PC-3 (cell line): ENCODE measurements at regions not wholly inside any gene's neighbourhood (a gene's known extent, or its start where the extent isn't known, plus 50 kb on each side); places are given as distances from the start of the nearest gene placed in this dataset.
"Not testable (repeated sequence)": the region's sequence is repeated elsewhere in the genome, so short reads cannot be mapped to it uniquely, and the experiment has no call there.

Source experiments
- ATAC-seq: fragments of 200-7000 bp; cut with Tn5 transposase; 2 replicates; pipeline ENCODE4 v1.9.1; 2020; ENCODE audit warnings: mild to moderate bottlenecking, moderate library complexity
- BruUV-seq: library from RNA; stranded (reverse); fragments of 400-500 nt; replicated peaks from 2 replicates; lab custom pipeline; 2021; lab: Mats Ljungman, UMichigan
- CTCF ChIA-PET: fragments of 300-600 bp; sonication (Branson Sonifier 250); formaldehyde crosslinking; loops from one replicate; lab custom pipeline; 2022; ENCODE audit warnings: antibody characterized with exemption; lab: Charles Lee
- POLR2A ChIA-PET: fragments of 300-600 bp; sonication (Branson Sonifier 250); formaldehyde crosslinking; loops from one replicate; lab custom pipeline; 2022; ENCODE audit warnings: antibody characterized with exemption; ENCODE audit not compliant: unreplicated experiment; lab: Charles Lee
- DNase-seq: peaks from one replicate; pipeline ENCODE4 v3.0.0-alpha.2; 2015
- H2AFZ ChIP-seq: fragments of 300-600 bp; sonication (generic); 2 replicates; pipeline ENCODE4 v1.6.0; 2016; ENCODE audit warnings: antibody characterized with exemption, low read length
- H3F3A ChIP-seq: fragments of 300-600 bp; sonication (generic); one replicate; pipeline ENCODE4 v1.6.0; 2017; ENCODE audit warnings: antibody characterized with exemption, low read length, control low read depth, mild to moderate bottlenecking; ENCODE audit not compliant: unreplicated experiment
- H3K27ac ChIP-seq: fragments of 300-600 bp; sonication (generic); 2 replicates; pipeline ENCODE4 v1.5.1; 2016; ENCODE audit warnings: mild to moderate bottlenecking, low read length
- H3K27me3 ChIP-seq: fragments of 300-600 bp; sonication (generic); 2 replicates; pipeline ENCODE4 v1.6.1; 2016; ENCODE audit warnings: low read length, mixed read lengths
- H3K36me3 ChIP-seq: fragments of 300-600 bp; sonication (generic); 2 replicates; pipeline ENCODE4 v1.6.1; 2016; ENCODE audit warnings: low read depth, mixed run types, low read length, mixed read lengths
- H3K4me1 ChIP-seq: fragments of 300-600 bp; sonication (generic); 2 replicates; pipeline ENCODE4 v1.5.1; 2016; ENCODE audit warnings: low read length; ENCODE audit not compliant: insufficient read depth
- H3K4me2 ChIP-seq: fragments of 300-600 bp; sonication (generic); 2 replicates; pipeline ENCODE4 v1.6.0; 2016; ENCODE audit warnings: low read length
- H3K4me3 ChIP-seq: fragments of 300-600 bp; sonication (generic); 2 replicates; pipeline ENCODE4 v1.5.1; 2016; ENCODE audit warnings: mild to moderate bottlenecking, low read length, mixed read lengths
- H3K79me2 ChIP-seq: fragments of 300-600 bp; sonication (generic); 2 replicates; pipeline ENCODE4 v1.6.1; 2017; ENCODE audit warnings: low read length, mixed read lengths
- H3K9ac ChIP-seq: fragments of 300-600 bp; sonication (generic); 2 replicates; pipeline ENCODE4 v1.6.0; 2016; ENCODE audit warnings: mild to moderate bottlenecking, low read length
- H3K9me2 ChIP-seq: fragments of 300-600 bp; sonication (generic); replicated peaks from 2 replicates; pipeline ENCODE4 v1.6.1; 2016; ENCODE audit warnings: mixed run types, low read length, mixed read lengths
- H3K9me3 ChIP-seq: fragments of 300-600 bp; sonication (generic); 2 replicates; pipeline ENCODE4 v1.6.1; 2016; ENCODE audit warnings: low read length, mixed read lengths
- H4K20me1 ChIP-seq: fragments of 300-600 bp; sonication (generic); 2 replicates; pipeline ENCODE4 v1.6.1; 2016; ENCODE audit warnings: low read length, mixed read lengths
- CTCF ChIP-seq: fragments of 300-600 bp; sonication (generic); conservative IDR thresholded peaks from 2 replicates; pipeline ENCODE4 v1.5.1; 2017; ENCODE audit warnings: antibody characterized with exemption, low read depth, mild to moderate bottlenecking, low read length
- EZH2 ChIP-seq: fragments of 300-600 bp; sonication (generic); IDR thresholded peaks from one replicate; pipeline ENCODE4 v1.6.1; 2017; ENCODE audit warnings: antibody characterized with exemption, mild to moderate bottlenecking, low read length; ENCODE audit not compliant: unreplicated experiment
- EZH2phosphoT487 ChIP-seq: fragments of 300-600 bp; sonication (generic); IDR thresholded peaks from 2 replicates; pipeline ENCODE4 v1.6.1; 2018; ENCODE audit warnings: mild to moderate bottlenecking, antibody characterized with exemption, low read length, borderline replicate concordance
- intact Hi-C: fragments of 100-400 bp; cut with micrococcal nuclease; formaldehyde crosslinking; loops from 2 replicates; pipeline ENCODE4 v1.9.0; 2023

DNA sequence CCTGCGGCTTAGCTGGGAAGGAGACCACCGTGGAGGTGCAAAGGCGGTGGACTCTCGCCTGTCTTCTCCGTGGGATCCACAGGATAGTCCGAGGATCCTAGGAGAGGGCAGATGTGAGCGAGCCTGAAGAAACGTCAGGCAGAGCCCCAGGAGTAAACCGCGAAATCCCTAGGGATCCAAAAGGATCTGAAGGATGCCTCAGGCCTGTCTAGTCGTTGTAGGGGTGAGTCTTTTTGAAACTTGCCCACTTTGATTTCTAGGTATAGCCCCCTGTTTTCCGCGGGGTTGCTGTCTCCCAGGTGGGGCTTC, 576.5 kb downstream of the KCNJ18 start:
- ChIA-PET CTCF (no interaction called here), POLR2A (no interaction called here)
- Histone ChIP-seq H3K9me2 (no peaks in the 10 kb centered on the region), H3K27ac (no peak overlapping the region), H3F3A (no peaks in the 10 kb centered on the region), H3K36me3 (no peaks in the 10 kb centered on the region), H2AFZ (no peak overlapping the region), H3K9me3 (0 out of 2 replicates have a peak, but pooled peaks cover 6% of the 10 kb centered on the region), H3K9ac (no peak overlapping the region), H3K4me1 (no peaks in the 10 kb centered on the region), H3K79me2 (no peaks in the 10 kb centered on the region), H4K20me1 (no peaks in the 10 kb centered on the region), H3K4me2 (no peak overlapping the region), H3K27me3 (no peaks in the 10 kb centered on the region), H3K4me3 (no peak overlapping the region)
- DNase-seq (no peak), ATAC-seq (no peak)
- no peak for TF ChIP-seq EZH2phosphoT487
- no peak for TF ChIP-seq CTCF
- no peak for TF ChIP-seq EZH2
- intact Hi-C loops: no loop called here
- no TSS peak for BruUV-seq

DNA sequence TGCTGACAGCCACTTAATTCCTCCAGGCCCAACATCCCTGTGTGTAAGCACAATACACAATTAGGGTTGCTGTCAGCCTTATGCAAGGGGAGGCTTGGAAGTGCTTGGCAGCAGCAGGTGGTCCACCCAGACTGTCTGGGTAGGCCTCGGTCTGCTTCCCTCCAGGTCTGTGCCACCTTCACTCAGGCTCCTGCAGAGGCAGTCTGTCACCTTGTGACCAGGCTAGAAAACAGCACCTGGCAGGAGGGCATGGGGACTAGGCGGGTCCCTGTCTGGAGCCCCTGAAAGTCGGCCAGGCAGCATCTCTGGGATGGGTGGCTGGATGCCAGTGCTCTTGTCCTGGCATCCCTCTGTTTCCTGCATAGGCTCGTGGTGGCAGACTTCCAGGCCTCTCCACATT, 578.1 kb downstream of the KCNJ18 start:
- intact Hi-C loops: no loop called here
- DNase-seq (no peak), ATAC-seq (no peak)
- ChIA-PET POLR2A (no interaction called here), CTCF (no interaction called here)
- H4K20me1 ChIP-seq: no peaks in the 10 kb centered on the region
- no peaks in the 10 kb centered on the region for H3F3A ChIP-seq
- H3K27me3 ChIP-seq: no peaks in the 10 kb centered on the region
- H3K9ac ChIP-seq: no peak overlapping the region
- no peaks in the 10 kb centered on the region for H3K9me3 ChIP-seq
- H3K9me2 ChIP-seq: no peaks in the 10 kb centered on the region
- no peak for TF ChIP-seq EZH2
- no peak for TF ChIP-seq CTCF
- TF ChIP-seq EZH2phosphoT487: no peak
- H3K4me1 ChIP-seq: no peaks in the 10 kb centered on the region
- no peaks in the 10 kb centered on the region for H3K36me3 ChIP-seq
- H3K27ac ChIP-seq: no peak overlapping the region
- BruUV-seq: no TSS peak
- no peak overlapping the region for H3K4me2 ChIP-seq
- H3K4me3 ChIP-seq: no peak overlapping the region
- no peaks in the 10 kb centered on the region for H3K79me2 ChIP-seq
- no peak overlapping the region for H2AFZ ChIP-seq

GRCh38 chr17:22270809-22271208, 578.5 kb downstream of the KCNJ18 start:
- CTCF ChIA-PET, H3K4me3 ChIP-seq, intact Hi-C loops, H4K20me1 ChIP-seq, H3K27me3 ChIP-seq, DNase-seq, H3F3A ChIP-seq, POLR2A ChIA-PET, H3K9ac ChIP-seq, BruUV-seq, ATAC-seq, H2AFZ ChIP-seq, H3K9me2 ChIP-seq, H3K4me2 ChIP-seq, H3K4me1 ChIP-seq, H3K36me3 ChIP-seq, H3K79me2 ChIP-seq, H3K27ac ChIP-seq, H3K9me3 ChIP-seq: not testable (repeated sequence)
